Germinal center (tissue), 1 donor: ENCODE measurements at regions not wholly inside any gene's neighbourhood (a gene's known extent, or its start where the extent isn't known, plus 50 kb on each side); places are given as distances from the start of the nearest gene placed in this dataset.
"Not testable (repeated sequence)": the region's sequence is repeated elsewhere in the genome, so short reads cannot be mapped to it uniquely, and the experiment has no call there.

Experiments used
- DNase-seq: peaks from one replicate; pipeline ENCODE4 v3.0.0; 2012; ENCODE audit warnings: mixed read lengths, low spot score

GRCh38 chr7:3138206-3138605, 94.5 kb upstream of the CARD11 start:
- no peak for DNase-seq

GRCh38 chr7:3138997-3139396, 95.3 kb upstream of the CARD11 start:
- DNase-seq = no peak

GRCh38 chr7:3140834-3141233, 97.2 kb upstream of the CARD11 start:
- no peak for DNase-seq

GRCh38 chr7:3141326-3141725, 97.7 kb upstream of the CARD11 start:
- no peak for DNase-seq

- DNase-seq = no peak
Observed at GRCh38 chr7:3143869-3144775, 100.5 kb upstream of the CARD11 start.

GRCh38 chr7:3144776-3145125, 101.1 kb upstream of the CARD11 start:
- DNase-seq = not testable (repeated sequence)

- DNase-seq = no peak
Observed at GRCh38 chr7:3146571-3147226, 103.0 kb upstream of the CARD11 start.

- not testable (repeated sequence) for DNase-seq
Observed at GRCh38 chr7:3148471-3148870, 104.8 kb upstream of the CARD11 start.

- DNase-seq = no peak
Observed at GRCh38 chr7:3149231-3149995, 105.7 kb upstream of the CARD11 start.

- DNase-seq = no peak
Observed at GRCh38 chr7:3150027-3150426, 106.4 kb upstream of the CARD11 start.

- DNase-seq = no peak
Observed at GRCh38 chr7:3151784-3152183, 108.1 kb upstream of the CARD11 start.

GRCh38 chr7:3152714-3153113, 109.0 kb upstream of the CARD11 start:
- DNase-seq = no peak

- DNase-seq = no peak
Observed at GRCh38 chr7:3153118-3153517, 109.5 kb upstream of the CARD11 start.

- no peak for DNase-seq
Observed at GRCh38 chr7:3154317-3154716, 110.7 kb upstream of the CARD11 start.

GRCh38 chr7:3154881-3155494, 111.3 kb upstream of the CARD11 start:
- DNase-seq = peak; percentile 59

- no peak for DNase-seq
Observed at GRCh38 chr7:3156508-3156907, 112.8 kb upstream of the CARD11 start.

GRCh38 chr7:3157566-3158287, 114.1 kb upstream of the CARD11 start:
- no peak for DNase-seq

GRCh38 chr7:3158341-3158760, 114.7 kb upstream of the CARD11 start:
- no peak for DNase-seq

GRCh38 chr7:3159039-3159438, 115.4 kb upstream of the CARD11 start:
- DNase-seq = no peak

- DNase-seq = no peak
Observed at GRCh38 chr7:3159445-3159844, 115.8 kb upstream of the CARD11 start.

- DNase-seq = not testable (repeated sequence)
Observed at GRCh38 chr7:3159926-3160325, 116.3 kb upstream of the CARD11 start.

- DNase-seq = peak; percentile 20
Observed at GRCh38 chr7:3162289-3162688, 118.6 kb upstream of the CARD11 start.
